OCI-LY1 (cell line): ENCODE measurements at regions not wholly inside any gene's neighbourhood (a gene's known extent, or its start where the extent isn't known, plus 50 kb on each side); places are given as distances from the start of the nearest gene placed in this dataset.

Source experiments
- EZH2 ChIP-seq: fragments of 200-600 bp; sonication (generic), shearing (Covaris generic); IDR thresholded peaks from 2 replicates; pipeline ENCODE4 v1.8.0; 2017; ENCODE audit warnings: borderline replicate concordance, mixed run types, mild to moderate bottlenecking, antibody characterized with exemption, low read length, moderate library complexity, mixed read lengths
- TF ChIP-seq, protein P1 (sequence below): fragments of 200-600 bp; sonication (generic), shearing (Covaris generic); IDR thresholded peaks from 2 replicates; pipeline ENCODE4 v1.5.1; 2017; ENCODE audit warnings: mild to moderate bottlenecking, antibody characterized with exemption, low read length, moderate library complexity, mixed read lengths

DNA sequence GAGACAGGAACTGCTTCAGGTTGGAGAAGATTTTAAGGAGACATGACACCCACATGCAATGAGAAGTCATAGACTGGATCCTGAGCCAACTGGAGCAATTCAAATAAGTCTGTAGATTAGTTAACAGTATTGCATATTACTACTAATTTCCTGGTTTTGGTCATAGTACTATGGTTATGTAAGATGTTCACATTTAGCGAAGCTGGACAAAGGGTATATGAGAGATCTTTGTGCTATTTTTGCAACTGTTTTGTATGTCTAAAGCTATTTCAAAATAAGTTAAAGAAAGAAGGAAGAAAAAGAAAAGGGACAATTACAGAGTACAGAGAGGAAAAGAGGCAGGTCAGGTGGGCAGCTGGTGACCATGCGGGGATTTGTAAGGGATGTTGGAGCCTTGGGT is 116.5 kb upstream of the SVIL start:
- TF ChIP-seq, protein P1, sequence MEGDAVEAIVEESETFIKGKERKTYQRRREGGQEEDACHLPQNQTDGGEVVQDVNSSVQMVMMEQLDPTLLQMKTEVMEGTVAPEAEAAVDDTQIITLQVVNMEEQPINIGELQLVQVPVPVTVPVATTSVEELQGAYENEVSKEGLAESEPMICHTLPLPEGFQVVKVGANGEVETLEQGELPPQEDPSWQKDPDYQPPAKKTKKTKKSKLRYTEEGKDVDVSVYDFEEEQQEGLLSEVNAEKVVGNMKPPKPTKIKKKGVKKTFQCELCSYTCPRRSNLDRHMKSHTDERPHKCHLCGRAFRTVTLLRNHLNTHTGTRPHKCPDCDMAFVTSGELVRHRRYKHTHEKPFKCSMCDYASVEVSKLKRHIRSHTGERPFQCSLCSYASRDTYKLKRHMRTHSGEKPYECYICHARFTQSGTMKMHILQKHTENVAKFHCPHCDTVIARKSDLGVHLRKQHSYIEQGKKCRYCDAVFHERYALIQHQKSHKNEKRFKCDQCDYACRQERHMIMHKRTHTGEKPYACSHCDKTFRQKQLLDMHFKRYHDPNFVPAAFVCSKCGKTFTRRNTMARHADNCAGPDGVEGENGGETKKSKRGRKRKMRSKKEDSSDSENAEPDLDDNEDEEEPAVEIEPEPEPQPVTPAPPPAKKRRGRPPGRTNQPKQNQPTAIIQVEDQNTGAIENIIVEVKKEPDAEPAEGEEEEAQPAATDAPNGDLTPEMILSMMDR: no peak
- TF ChIP-seq EZH2: no peak
